Mesenchymal stem cell (in vitro differentiated cells and primary cell): ENCODE measurements at regions not wholly inside any gene's neighbourhood (a gene's known extent, or its start where the extent isn't known, plus 50 kb on each side); places are given as distances from the start of the nearest gene placed in this dataset.

Source experiments
- DNase-seq: peaks from one replicate; pipeline ENCODE4 v3.0.0-alpha.2; 2013
- H2AFZ ChIP-seq: one replicate; pipeline ENCODE4 v1.6.1; 2013; ENCODE audit warnings: low read depth, mild to moderate bottlenecking, control low read depth, inconsistent platforms, low read length, moderate library complexity
- H2AK5ac ChIP-seq: 2 replicates; pipeline ENCODE4 v1.6.1; 2013; ENCODE audit warnings: low read length, moderate library complexity, mild to moderate bottlenecking, inconsistent platforms; ENCODE audit not compliant: severe bottlenecking
- H2BK120ac ChIP-seq: one replicate; pipeline ENCODE4 v1.6.1; 2013; ENCODE audit warnings: low read depth, mild to moderate bottlenecking, inconsistent platforms, low read length, moderate library complexity
- H2BK12ac ChIP-seq, 2 experiments: one replicate each; pipeline ENCODE4 v1.6.1; 2013; ENCODE audit warnings: inconsistent platforms in 2 of 2, low read length in 2 of 2, mild to moderate bottlenecking in 2 of 2, moderate library complexity in 2 of 2, control low read depth in 1 of 2
- H2BK15ac ChIP-seq: one replicate; pipeline ENCODE4 v1.6.1; 2013; ENCODE audit warnings: mild to moderate bottlenecking, low read depth, inconsistent platforms; ENCODE audit not compliant: poor library complexity, severe bottlenecking
- H2BK5ac ChIP-seq: 2 replicates; pipeline ENCODE4 v1.6.1; 2013; ENCODE audit warnings: low read depth, mild to moderate bottlenecking, low read length, control low read depth, inconsistent platforms; ENCODE audit not compliant: poor library complexity, severe bottlenecking
- H3K14ac ChIP-seq, 2 experiments: one replicate each; pipeline ENCODE4 v1.6.1; 2013; ENCODE audit warnings: inconsistent platforms in 2 of 2, low read length in 2 of 2, control low read depth in 1 of 2, mild to moderate bottlenecking in 1 of 2, moderate library complexity in 1 of 2
- H3K18ac ChIP-seq, 2 experiments: one replicate each; pipeline ENCODE4 v1.6.1; 2013; ENCODE audit warnings: inconsistent platforms in 2 of 2, low read length in 2 of 2, control low read depth in 1 of 2, low read depth in 1 of 2, mild to moderate bottlenecking in 1 of 2
- H3K23ac ChIP-seq, 2 experiments: one replicate each; pipeline ENCODE4 v1.6.1; 2013; ENCODE audit warnings: inconsistent platforms in 2 of 2, low read length in 2 of 2, mild to moderate bottlenecking in 2 of 2, moderate library complexity in 2 of 2, control low read depth in 1 of 2
- H3K27ac ChIP-seq: 2 replicates; pipeline ENCODE4 v1.5.1; 2013; ENCODE audit warnings: mild to moderate bottlenecking, moderate library complexity, low read length, control low read depth, inconsistent platforms; ENCODE audit not compliant: poor library complexity, severe bottlenecking
- H3K27me3 ChIP-seq, 2 experiments: 2 replicates each; pipeline versions ENCODE4 v1.6.1 to v1.7.0; 2013; ENCODE audit warnings: low read length in 2 of 2, mild to moderate bottlenecking in 2 of 2, moderate library complexity in 2 of 2, control low read depth in 1 of 2, inconsistent platforms in 1 of 2; ENCODE audit not compliant: control insufficient read depth in 1 of 2, insufficient read depth in 1 of 2
- H3K36me3 ChIP-seq, 2 experiments: 2 replicates each; pipeline versions ENCODE4 v1.6.1 to v1.7.0; 2013; ENCODE audit warnings: low read length in 2 of 2, control low read depth in 1 of 2, inconsistent platforms in 1 of 2, low read depth in 1 of 2, mild to moderate bottlenecking in 1 of 2; ENCODE audit not compliant: insufficient read depth in 2 of 2, control insufficient read depth in 1 of 2
- H3K4ac ChIP-seq, 2 experiments: one replicate each; pipeline ENCODE4 v1.6.1; 2013; ENCODE audit warnings: inconsistent platforms in 2 of 2, low read length in 2 of 2, mild to moderate bottlenecking in 2 of 2, moderate library complexity in 2 of 2, control low read depth in 1 of 2, low read depth in 1 of 2
- H3K4me1 ChIP-seq: 2 replicates; pipeline ENCODE4 v1.6.1; 2013; ENCODE audit warnings: low read depth, low read length, control low read depth; ENCODE audit not compliant: control insufficient read depth, insufficient read depth
- H3K4me2 ChIP-seq: 2 replicates; pipeline ENCODE4 v1.6.1; 2013; ENCODE audit warnings: low read length, mild to moderate bottlenecking, inconsistent platforms; ENCODE audit not compliant: poor library complexity, severe bottlenecking
- H3K4me3 ChIP-seq, 2 experiments: 2 replicates each; pipeline versions ENCODE4 v1.5.1 to v1.7.0; 2013; ENCODE audit warnings: low read length in 2 of 2, mild to moderate bottlenecking in 2 of 2, control low read depth in 1 of 2, low read depth in 1 of 2; ENCODE audit not compliant: insufficient read depth in 1 of 2
- H3K79me1 ChIP-seq: replicated peaks from 2 replicates; pipeline ENCODE4 v1.6.1; 2013; ENCODE audit warnings: mild to moderate bottlenecking, control low read depth, low read length, inconsistent platforms; ENCODE audit not compliant: poor library complexity, severe bottlenecking
- H3K9ac ChIP-seq: 2 replicates; pipeline ENCODE4 v1.7.0; 2013; ENCODE audit warnings: mild to moderate bottlenecking, low read length, moderate library complexity
- H3K9me3 ChIP-seq: 2 replicates; pipeline ENCODE4 v1.7.0; 2013; ENCODE audit warnings: mild to moderate bottlenecking, low read length; ENCODE audit not compliant: control insufficient read depth
- H4K8ac ChIP-seq: one replicate; pipeline ENCODE4 v1.6.1; 2013; ENCODE audit warnings: inconsistent platforms, mild to moderate bottlenecking, low read length, moderate library complexity
- H4K91ac ChIP-seq: one replicate; pipeline ENCODE4 v1.6.1; 2013; ENCODE audit warnings: mild to moderate bottlenecking, low read length, inconsistent platforms
- WGBS: methylation state at CpG from one replicate; pipeline ENCODE4 v1.1.7; 2013; ENCODE audit warnings: mixed read lengths; 5-methylcytosine and 5-hydroxymethylcytosine counted together

GRCh38 chr4:123750044-123750443 is 353.4 kb downstream of the SPRY1 start:
- Histone ChIP-seq H3K27me3 (no peaks in the 10 kb centered on the region), H3K9me3 (no peaks in the 10 kb centered on the region), H3K4me3 (no peak overlapping the region), H3K4me1 (peaks cover 2% of the 10 kb centered on the region), H2AK5ac (no peak overlapping the region), H2BK12ac (peak overlapping the region in 1 of 2 experiments; percentile 63), H3K4me2 (no peak overlapping the region), H3K79me1 (no peaks in the 10 kb centered on the region), H3K9ac (no peak overlapping the region), H3K27ac (no peak overlapping the region), H2BK5ac (no peak overlapping the region), H2BK15ac (no peak overlapping the region), H3K4ac (peak overlapping the region; percentile 13 to 50), H3K14ac (no peak overlapping the region), H3K23ac (no peak overlapping the region), H4K91ac (peak overlapping the region; percentile 78), H4K8ac (peak overlapping the region; percentile 52), H2AFZ (no peak overlapping the region), H3K36me3 (no peaks in the 10 kb centered on the region), H2BK120ac (peak overlapping the region; percentile 21), H3K18ac (peak overlapping the region; percentile 28 to 37)
- no peak for DNase-seq
- 32% methylated on average over 3 of the region's 3 CpGs for WGBS

GRCh38 chr4:123755655-123756054 is 359.1 kb downstream of the SPRY1 start:
- no peaks in the 10 kb centered on the region for H3K79me1 ChIP-seq
- no peak overlapping the region for H2BK120ac ChIP-seq
- H3K27ac ChIP-seq = no peak overlapping the region
- no peak overlapping the region for H2AK5ac ChIP-seq
- WGBS = 77% methylated on average over 2 of the region's 2 CpGs
- H3K18ac ChIP-seq = no peak overlapping the region
- H3K9me3 ChIP-seq = no peaks in the 10 kb centered on the region
- no peak overlapping the region for H2BK15ac ChIP-seq
- no peak overlapping the region for H2BK5ac ChIP-seq
- H3K14ac ChIP-seq = no peak overlapping the region
- H3K4me1 ChIP-seq = no peaks in the 10 kb centered on the region
- no peak for DNase-seq
- no peak overlapping the region for H2BK12ac ChIP-seq
- no peak overlapping the region for H3K4me3 ChIP-seq
- no peak overlapping the region for H3K4ac ChIP-seq
- H3K27me3 ChIP-seq = no peaks in the 10 kb centered on the region
- no peak overlapping the region for H3K4me2 ChIP-seq
- H4K91ac ChIP-seq = no peak overlapping the region
- no peak overlapping the region for H2AFZ ChIP-seq
- no peak overlapping the region for H3K9ac ChIP-seq
- no peak overlapping the region for H3K23ac ChIP-seq
- no peak overlapping the region for H4K8ac ChIP-seq
- no peaks in the 10 kb centered on the region for H3K36me3 ChIP-seq

GRCh38 chr4:123767806-123768205 is 371.2 kb downstream of the SPRY1 start:
- peak; percentile 38 for DNase-seq
- H4K8ac ChIP-seq = no peak overlapping the region
- H2BK12ac ChIP-seq = no peak overlapping the region
- no peak overlapping the region for H2AK5ac ChIP-seq
- no peak overlapping the region for H3K18ac ChIP-seq
- no peaks in the 10 kb centered on the region for H3K4me1 ChIP-seq
- no peak overlapping the region for H3K4ac ChIP-seq
- H2BK5ac ChIP-seq = no peak overlapping the region
- no peaks in the 10 kb centered on the region for H3K9me3 ChIP-seq
- no peaks in the 10 kb centered on the region for H3K36me3 ChIP-seq
- 82% methylated on average over 1 of the region's 2 CpGs for WGBS
- H2AFZ ChIP-seq = no peak overlapping the region
- no peak overlapping the region for H4K91ac ChIP-seq
- H2BK120ac ChIP-seq = no peak overlapping the region
- no peak overlapping the region for H3K27ac ChIP-seq
- H3K14ac ChIP-seq = no peak overlapping the region
- no peaks in the 10 kb centered on the region for H3K27me3 ChIP-seq
- no peak overlapping the region for H2BK15ac ChIP-seq
- no peaks in the 10 kb centered on the region for H3K79me1 ChIP-seq
- no peak overlapping the region for H3K4me2 ChIP-seq
- H3K4me3 ChIP-seq = no peak overlapping the region
- H3K9ac ChIP-seq = no peak overlapping the region
- no peak overlapping the region for H3K23ac ChIP-seq

- H2BK12ac ChIP-seq = no peak overlapping the region
- no peak overlapping the region for H3K18ac ChIP-seq
- no peak overlapping the region for H2BK5ac ChIP-seq
- no peak overlapping the region for H3K14ac ChIP-seq
- no peak overlapping the region for H3K27ac ChIP-seq
- no peak overlapping the region for H3K4me3 ChIP-seq
- no peak for DNase-seq
- no peak overlapping the region for H2AFZ ChIP-seq
- H3K4me2 ChIP-seq = no peak overlapping the region
- H3K4me1 ChIP-seq = no peaks in the 10 kb centered on the region
- H3K36me3 ChIP-seq = no peaks in the 10 kb centered on the region
- no peak overlapping the region for H3K23ac ChIP-seq
- no peak overlapping the region for H4K8ac ChIP-seq
- H3K79me1 ChIP-seq = no peaks in the 10 kb centered on the region
- H3K9ac ChIP-seq = no peak overlapping the region
- H3K9me3 ChIP-seq = no peaks in the 10 kb centered on the region
- 100% methylated on average over 1 of the region's 3 CpGs for WGBS
- H2BK120ac ChIP-seq = peak overlapping the region; percentile 73
- no peak overlapping the region for H2BK15ac ChIP-seq
- H2AK5ac ChIP-seq = no peak overlapping the region
- H3K4ac ChIP-seq = no peak overlapping the region
- H4K91ac ChIP-seq = no peak overlapping the region
- no peaks in the 10 kb centered on the region for H3K27me3 ChIP-seq
Observed at GRCh38 chr4:123770884-123771283, 374.3 kb downstream of the SPRY1 start.
